Mesendoderm (in vitro differentiated cells): ENCODE measurements at regions not wholly inside any gene's neighbourhood (a gene's known extent, or its start where the extent isn't known, plus 50 kb on each side); places are given as distances from the start of the nearest gene placed in this dataset.

Source experiments
- DNase-seq: peaks from one replicate; pipeline ENCODE4 v3.0.0; 2013
- H2AK5ac ChIP-seq: 2 replicates; pipeline ENCODE4 v1.6.1; 2013; ENCODE audit warnings: low read length, inconsistent platforms
- H2BK120ac ChIP-seq: 2 replicates; pipeline ENCODE4 v1.6.1; 2013; ENCODE audit warnings: low read depth, mild to moderate bottlenecking, low read length, moderate library complexity, mixed read lengths
- H2BK15ac ChIP-seq: replicated peaks from 2 replicates; pipeline ENCODE4 v1.6.1; 2013; ENCODE audit warnings: low read depth, mild to moderate bottlenecking, moderate library complexity
- H2BK5ac ChIP-seq: 2 replicates; pipeline ENCODE4 v1.6.1; 2013; ENCODE audit warnings: low read length, inconsistent platforms
- H3K18ac ChIP-seq: 2 replicates; pipeline ENCODE4 v1.6.1; 2013; ENCODE audit warnings: mild to moderate bottlenecking, low read length, mixed read lengths
- H3K23ac ChIP-seq: one replicate; pipeline ENCODE4 v1.6.1; 2013; ENCODE audit warnings: low read length
- H3K27ac ChIP-seq: 2 replicates; pipeline ENCODE4 v1.5.1; 2013; ENCODE audit warnings: low read depth, mild to moderate bottlenecking, inconsistent platforms, low read length, moderate library complexity
- H3K27me3 ChIP-seq: 2 replicates; pipeline ENCODE4 v1.6.1; 2013; ENCODE audit warnings: low read length, control low read depth, mild to moderate bottlenecking, inconsistent platforms; ENCODE audit not compliant: insufficient read depth, poor library complexity
- H3K36me3 ChIP-seq: 2 replicates; pipeline ENCODE4 v1.6.1; 2013; ENCODE audit warnings: low read length, inconsistent platforms; ENCODE audit not compliant: control insufficient read depth, insufficient read depth
- H3K4ac ChIP-seq: one replicate; pipeline ENCODE4 v1.6.1; 2013; ENCODE audit warnings: low read depth, mild to moderate bottlenecking, low read length, moderate library complexity
- H3K4me1 ChIP-seq: 2 replicates; pipeline ENCODE4 v1.6.1; 2013; ENCODE audit warnings: low read depth, low read length, inconsistent platforms; ENCODE audit not compliant: control insufficient read depth
- H3K4me2 ChIP-seq: 2 replicates; pipeline ENCODE4 v1.6.1; 2013; ENCODE audit warnings: low read length
- H3K4me3 ChIP-seq: 2 replicates; pipeline ENCODE4 v1.5.1; 2013; ENCODE audit warnings: mild to moderate bottlenecking, low read length
- H3K56ac ChIP-seq: one replicate; pipeline ENCODE4 v1.6.1; 2013; ENCODE audit warnings: low read length
- H3K79me1 ChIP-seq: 2 replicates; pipeline ENCODE4 v1.6.1; 2013; ENCODE audit warnings: low read length, inconsistent platforms
- H3K79me2 ChIP-seq: 2 replicates; pipeline ENCODE4 v1.6.1; 2013; ENCODE audit warnings: mild to moderate bottlenecking, low read length; ENCODE audit not compliant: control insufficient read depth, insufficient read depth
- H3K9ac ChIP-seq: 2 replicates; pipeline ENCODE4 v1.6.1; 2013; ENCODE audit warnings: low read length, inconsistent platforms
- H4K5ac ChIP-seq: one replicate; pipeline ENCODE4 v1.6.1; 2013; ENCODE audit warnings: low read length
- H4K8ac ChIP-seq: one replicate; pipeline ENCODE4 v1.6.1; 2013; ENCODE audit warnings: low read depth, mild to moderate bottlenecking, control low read depth, low read length, moderate library complexity
- WGBS: extraction: QIAGEN DNeasy Blood & Tissue Kit; methylation state at CpG from one replicate; pipeline ENCODE4 v1.1.7; 2013; ENCODE audit warnings: low lambda C conversion rate, missing lambda C conversion rate; ENCODE audit not compliant: insufficient coverage; ENCODE audit errors: extremely low coverage; 5-methylcytosine and 5-hydroxymethylcytosine counted together

DNA sequence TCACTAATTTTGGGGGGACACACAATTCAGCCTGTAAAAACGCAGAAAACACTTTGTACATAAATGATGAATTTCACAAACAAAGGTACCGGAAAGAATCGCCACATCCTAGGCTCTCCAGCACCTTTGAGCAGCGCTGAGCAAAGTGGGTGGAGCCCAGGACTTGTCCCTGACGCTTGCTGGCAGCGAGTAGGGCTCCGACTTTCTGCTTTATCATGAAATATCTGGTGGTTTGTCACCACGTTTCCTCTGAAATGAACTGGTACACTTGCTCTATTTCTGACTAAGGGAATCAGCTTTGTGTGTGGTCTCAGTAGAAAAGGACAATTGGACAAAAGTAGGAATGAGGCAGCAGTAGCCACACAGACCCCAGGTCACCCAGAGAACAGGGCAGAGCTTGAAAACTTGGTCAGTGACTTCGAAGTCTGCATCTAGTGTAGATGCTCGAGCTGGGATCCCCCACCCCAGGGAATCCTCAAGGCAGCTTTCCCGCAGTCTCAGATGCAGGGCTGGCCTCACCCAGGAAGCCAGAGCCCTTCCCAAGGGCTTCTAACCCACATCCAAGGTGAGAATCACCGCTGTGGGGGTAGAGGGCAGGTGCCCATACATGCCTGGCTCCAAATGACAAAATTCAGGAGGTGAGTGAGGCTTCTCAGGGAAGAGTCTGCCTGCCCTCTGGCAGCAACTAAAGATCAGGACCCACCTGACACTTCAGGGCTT is 85.3 kb upstream of the SOX1 start:
- no peaks in the 10 kb centered on the region for H3K79me2 ChIP-seq
- DNase-seq: no peak
- no peak overlapping the region for H2BK5ac ChIP-seq
- no peaks in the 10 kb centered on the region for H3K4me1 ChIP-seq
- no peak overlapping the region for H3K4me2 ChIP-seq
- no peak overlapping the region for H2AK5ac ChIP-seq
- H4K5ac ChIP-seq: no peak overlapping the region
- no peaks in the 10 kb centered on the region for H3K27me3 ChIP-seq
- H2BK120ac ChIP-seq: no peak overlapping the region
- H3K79me1 ChIP-seq: no peaks in the 10 kb centered on the region
- no peaks in the 10 kb centered on the region for H3K36me3 ChIP-seq
- H4K8ac ChIP-seq: no peak overlapping the region
- H3K4me3 ChIP-seq: no peak overlapping the region
- H2BK15ac ChIP-seq: no peak overlapping the region
- no CpG with 5 or more reads among the region's 12 CpGs for WGBS
- no peak overlapping the region for H3K56ac ChIP-seq
- no peak overlapping the region for H3K23ac ChIP-seq
- H3K9ac ChIP-seq: no peak overlapping the region
- no peak overlapping the region for H3K27ac ChIP-seq
- H3K4ac ChIP-seq: no peak overlapping the region
- H3K18ac ChIP-seq: no peak overlapping the region

- H3K4ac ChIP-seq: no peak overlapping the region
- no peak overlapping the region for H4K8ac ChIP-seq
- no CpG with 5 or more reads among the region's 1 CpG for whole genome bisulfite sequencing
- no peak overlapping the region for H2BK5ac ChIP-seq
- H3K36me3 ChIP-seq: no peaks in the 10 kb centered on the region
- no peaks in the 10 kb centered on the region for H3K27me3 ChIP-seq
- no peak overlapping the region for H3K4me2 ChIP-seq
- no peaks in the 10 kb centered on the region for H3K79me2 ChIP-seq
- no peak overlapping the region for H3K27ac ChIP-seq
- H2BK120ac ChIP-seq: no peak overlapping the region
- no peak overlapping the region for H2AK5ac ChIP-seq
- no peak overlapping the region for H3K56ac ChIP-seq
- H3K4me3 ChIP-seq: no peak overlapping the region
- no peak overlapping the region for H4K5ac ChIP-seq
- H3K4me1 ChIP-seq: no peaks in the 10 kb centered on the region
- no peak overlapping the region for H3K23ac ChIP-seq
- no peak for DNase-seq
- no peak overlapping the region for H3K18ac ChIP-seq
- H2BK15ac ChIP-seq: no peak overlapping the region
- H3K79me1 ChIP-seq: no peaks in the 10 kb centered on the region
- no peak overlapping the region for H3K9ac ChIP-seq
These were observed 82.6 kb upstream of the SOX1 start for GRCh38 chr13:111984349-111984748.

GRCh38 chr13:111990362-111990761 is 76.6 kb upstream of the SOX1 start:
- Histone ChIP-seq H3K36me3 (no peaks in the 10 kb centered on the region), H3K27ac (no peak overlapping the region), H2BK15ac (no peak overlapping the region), H4K8ac (no peak overlapping the region), H3K4ac (no peak overlapping the region), H3K4me3 (no peak overlapping the region), H2BK5ac (no peak overlapping the region), H3K56ac (no peak overlapping the region), H3K9ac (no peak overlapping the region), H3K4me1 (no peaks in the 10 kb centered on the region), H3K79me2 (no peaks in the 10 kb centered on the region), H2BK120ac (no peak overlapping the region), H3K18ac (no peak overlapping the region), H2AK5ac (no peak overlapping the region), H3K4me2 (no peak overlapping the region), H4K5ac (no peak overlapping the region), H3K79me1 (no peaks in the 10 kb centered on the region), H3K23ac (no peak overlapping the region), H3K27me3 (no peaks in the 10 kb centered on the region)
- DNase-seq: no peak
- WGBS: no CpG with 5 or more reads among the region's 1 CpG

- H3K9ac ChIP-seq: no peak overlapping the region
- H3K18ac ChIP-seq: no peak overlapping the region
- H2BK120ac ChIP-seq: no peak overlapping the region
- no peak overlapping the region for H3K4me2 ChIP-seq
- H3K36me3 ChIP-seq: no peaks in the 10 kb centered on the region
- H4K8ac ChIP-seq: no peak overlapping the region
- no peak overlapping the region for H2BK5ac ChIP-seq
- H3K4me1 ChIP-seq: no peaks in the 10 kb centered on the region
- no peak overlapping the region for H4K5ac ChIP-seq
- no peak overlapping the region for H3K4ac ChIP-seq
- H3K27me3 ChIP-seq: no peaks in the 10 kb centered on the region
- DNase-seq: no peak
- H3K4me3 ChIP-seq: no peak overlapping the region
- H3K23ac ChIP-seq: no peak overlapping the region
- no peak overlapping the region for H3K27ac ChIP-seq
- no peak overlapping the region for H3K56ac ChIP-seq
- H3K79me1 ChIP-seq: no peaks in the 10 kb centered on the region
- H2AK5ac ChIP-seq: no peak overlapping the region
- no peaks in the 10 kb centered on the region for H3K79me2 ChIP-seq
- no peak overlapping the region for H2BK15ac ChIP-seq
These were observed 74.0 kb upstream of the SOX1 start for GRCh38 chr13:111992911-111993310.

DNA sequence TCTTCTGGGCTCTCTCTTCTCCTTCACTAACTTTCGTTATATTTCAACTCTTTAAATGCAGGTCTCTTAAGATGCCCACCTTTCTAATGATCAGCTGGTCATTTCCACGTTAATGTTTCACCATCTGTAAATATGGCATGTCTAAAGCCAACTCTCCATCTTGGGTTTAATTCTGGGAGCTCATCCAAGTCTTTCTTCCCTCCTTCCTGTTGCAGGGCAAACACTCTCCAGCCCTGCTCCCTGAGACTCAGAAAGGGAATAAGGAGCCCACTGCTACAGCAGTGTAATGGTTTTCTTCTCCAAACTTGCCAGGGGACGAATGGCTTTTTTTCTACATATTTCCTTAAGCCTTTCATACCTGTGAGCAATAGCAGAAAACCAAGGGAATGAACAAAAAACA is 73.3 kb upstream of the SOX1 start:
- Histone ChIP-seq H3K27ac (no peak overlapping the region), H3K27me3 (peaks cover 4% of the 10 kb centered on the region), H3K4me2 (no peak overlapping the region), H3K23ac (no peak overlapping the region), H3K18ac (no peak overlapping the region), H2BK15ac (no peak overlapping the region), H3K4me3 (no peak overlapping the region), H2BK5ac (no peak overlapping the region), H4K8ac (no peak overlapping the region), H3K9ac (no peak overlapping the region), H2BK120ac (no peak overlapping the region), H4K5ac (no peak overlapping the region), H3K4me1 (no peaks in the 10 kb centered on the region), H3K79me2 (no peaks in the 10 kb centered on the region), H2AK5ac (no peak overlapping the region), H3K56ac (no peak overlapping the region), H3K36me3 (no peaks in the 10 kb centered on the region), H3K79me1 (no peaks in the 10 kb centered on the region), H3K4ac (no peak overlapping the region)
- no peak for DNase-seq
- no CpG with 5 or more reads among the region's 3 CpGs for WGBS

- Histone ChIP-seq H3K36me3 (no peaks in the 10 kb centered on the region), H3K4me1 (no peaks in the 10 kb centered on the region), H3K27ac (no peak overlapping the region), H4K5ac (no peak overlapping the region), H3K18ac (no peak overlapping the region), H3K56ac (no peak overlapping the region), H4K8ac (no peak overlapping the region), H2BK5ac (no peak overlapping the region), H3K4me2 (no peak overlapping the region), H2AK5ac (no peak overlapping the region), H2BK15ac (no peak overlapping the region), H3K4me3 (no peak overlapping the region), H3K79me1 (no peaks in the 10 kb centered on the region), H3K4ac (no peak overlapping the region), H3K23ac (no peak overlapping the region), H3K27me3 (peaks cover 4% of the 10 kb centered on the region), H3K9ac (no peak overlapping the region), H2BK120ac (no peak overlapping the region), H3K79me2 (no peaks in the 10 kb centered on the region)
- no peak for DNase-seq
- no CpG with 5 or more reads among the region's 11 CpGs for WGBS
These were observed 72.4 kb upstream of the SOX1 start for GRCh38 chr13:111994578-111994977.
